Endodermal cell (in vitro differentiated cells): ENCODE measurements at regions not wholly inside any gene's neighbourhood (a gene's known extent, or its start where the extent isn't known, plus 50 kb on each side); places are given as distances from the start of the nearest gene placed in this dataset.

ENCODE experiments used
- DNase-seq: peaks from one replicate; pipeline ENCODE4 v3.0.0-alpha.2; 2017
- H3K27ac ChIP-seq: 2 replicates; pipeline ENCODE4 v1.5.1; 2013; ENCODE audit warnings: mild to moderate bottlenecking, low read depth, low read length, moderate library complexity
- H3K27me3 ChIP-seq: 2 replicates; pipeline ENCODE4 v1.6.1; 2013; ENCODE audit warnings: mild to moderate bottlenecking, low read length, moderate library complexity; ENCODE audit not compliant: insufficient read depth, control insufficient read depth, poor library complexity, severe bottlenecking
- H3K36me3 ChIP-seq: 2 replicates; pipeline ENCODE4 v1.7.0; 2013; ENCODE audit warnings: mild to moderate bottlenecking, low read length, moderate library complexity; ENCODE audit not compliant: control insufficient read depth, insufficient read depth
- H3K4me1 ChIP-seq: one replicate; pipeline ENCODE4 v1.7.0; 2013; ENCODE audit warnings: low read length; ENCODE audit not compliant: control insufficient read depth, insufficient read depth
- H3K4me3 ChIP-seq: 2 replicates; pipeline ENCODE4 v1.5.1; 2013; ENCODE audit warnings: mild to moderate bottlenecking, low read length, moderate library complexity
- H3K9ac ChIP-seq: 2 replicates; pipeline ENCODE4 v1.6.1; 2013; ENCODE audit warnings: mild to moderate bottlenecking, low read length, moderate library complexity; ENCODE audit not compliant: poor library complexity, severe bottlenecking; ENCODE audit errors: extremely low read depth
- H3K9me3 ChIP-seq: 2 replicates; pipeline ENCODE4 v1.6.1; 2013; ENCODE audit warnings: mild to moderate bottlenecking, low read length, moderate library complexity; ENCODE audit not compliant: control insufficient read depth
- H3K27ac Mint-ChIP-seq: 2 replicates; pipeline ENCODE4 v1.8.0; 2020; ENCODE audit warnings: mixed read lengths
- H3K27me3 Mint-ChIP-seq: 2 replicates; pipeline ENCODE4 v1.8.0; 2021; ENCODE audit warnings: mild to moderate bottlenecking, mixed read lengths; ENCODE audit not compliant: insufficient read depth
- H3K36me3 Mint-ChIP-seq: 2 replicates; pipeline ENCODE4 v1.8.0; 2020; ENCODE audit warnings: low read depth, mixed read lengths
- H3K4me1 Mint-ChIP-seq: 2 replicates; pipeline ENCODE4 v1.8.0; 2020; ENCODE audit warnings: mixed read lengths
- H3K4me3 Mint-ChIP-seq: 2 replicates; pipeline ENCODE4 v1.8.0; 2020; ENCODE audit warnings: mild to moderate bottlenecking, moderate library complexity, mixed read lengths
- H3K9me3 Mint-ChIP-seq: 2 replicates; pipeline ENCODE4 v1.8.0; 2020; ENCODE audit warnings: mild to moderate bottlenecking, mixed read lengths
- CTCF ChIP-seq: fragments of 200-600 bp; sonication (generic); conservative IDR thresholded peaks from 2 replicates; pipeline ENCODE4 v1.5.0; 2021; ENCODE audit warnings: antibody characterized with exemption, mild to moderate bottlenecking
- WGBS, 2 experiments: methylation state at CpG; one replicate each; pipeline versions ENCODE4 v1.1.5 to v1.1.7; 2013; ENCODE audit warnings: missing lambda C conversion rate in 2 of 2, mixed read lengths in 1 of 2; ENCODE audit not compliant: insufficient coverage in 1 of 2, insufficient read length in 1 of 2; 5-methylcytosine and 5-hydroxymethylcytosine counted together

DNA sequence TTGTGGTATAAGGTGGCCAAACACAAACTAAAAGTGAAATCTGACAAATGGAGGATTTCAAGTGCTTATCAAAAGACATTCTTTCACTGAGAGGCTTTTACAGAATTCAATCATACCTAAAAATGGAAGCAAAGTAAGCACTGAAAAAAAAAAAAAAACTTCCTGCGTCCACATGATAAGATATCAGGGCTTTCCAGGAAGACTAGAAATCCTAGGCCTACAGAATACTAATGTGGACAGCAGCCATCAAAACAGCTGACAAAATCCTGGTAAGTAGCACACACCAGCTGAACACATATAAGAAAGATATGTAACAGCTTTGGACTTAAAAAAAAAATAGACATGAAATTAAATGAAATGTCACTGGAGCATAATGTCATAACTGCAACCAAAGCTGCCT lies 178.2 kb downstream of the SUCLG1 start:
- peaks cover 4% of the 10 kb centered on the region for H3K4me1 Mint-ChIP-seq
- Histone ChIP-seq H3K4me3 (no peak overlapping the region), H3K9ac (no peak overlapping the region), H3K4me1 (no peaks in the 10 kb centered on the region), H3K27ac (no peak overlapping the region), H3K36me3 (no peaks in the 10 kb centered on the region), H3K9me3 (no peaks in the 10 kb centered on the region), H3K27me3 (no peaks in the 10 kb centered on the region)
- no peak for TF ChIP-seq CTCF
- WGBS, 2 experiments = 82% methylated on average over 1 of the region's 1 CpG; no CpG with 5 or more reads in 1 of the 2 experiments
- H3K4me3 Mint-ChIP-seq = no peak overlapping the region
- no peak for DNase-seq
- H3K36me3 Mint-ChIP-seq = no peaks in the 10 kb centered on the region
- H3K27ac Mint-ChIP-seq = no peak overlapping the region
- no peaks in the 10 kb centered on the region for H3K9me3 Mint-ChIP-seq
- H3K27me3 Mint-ChIP-seq = no peaks in the 10 kb centered on the region

DNA sequence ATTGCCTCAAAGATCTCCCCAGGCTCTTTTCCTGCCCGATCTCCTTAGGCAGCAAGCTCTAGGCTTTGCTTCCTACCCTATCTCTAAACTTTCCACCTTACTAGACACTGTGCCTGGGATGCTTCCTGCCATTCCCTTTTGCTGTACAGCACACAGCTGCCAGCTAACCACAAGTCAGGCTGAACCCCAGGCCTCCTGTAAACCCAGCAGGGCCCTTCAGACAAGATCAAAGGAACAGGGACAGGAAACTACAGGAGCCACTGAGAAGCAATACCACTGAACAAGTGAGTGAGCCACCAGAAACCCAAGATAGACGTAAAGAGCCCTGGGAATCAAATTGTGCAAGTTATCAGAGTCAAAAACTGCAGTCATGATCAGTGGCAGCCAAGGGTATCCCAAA lies 180.7 kb downstream of the SUCLG1 start:
- Mint-ChIP-seq H3K4me1 (peaks cover under 1% of the 10 kb centered on the region), H3K9me3 (no peaks in the 10 kb centered on the region), H3K4me3 (no peak overlapping the region), H3K36me3 (no peaks in the 10 kb centered on the region), H3K27me3 (no peaks in the 10 kb centered on the region), H3K27ac (no peak overlapping the region)
- WGBS, 2 experiments = 71 to 89% methylated on average over 1 to 2 of the region's 2 CpGs
- no peak for TF ChIP-seq CTCF
- Histone ChIP-seq H3K27ac (no peak overlapping the region), H3K9ac (no peak overlapping the region), H3K36me3 (no peaks in the 10 kb centered on the region), H3K4me3 (no peak overlapping the region), H3K27me3 (no peaks in the 10 kb centered on the region), H3K4me1 (no peaks in the 10 kb centered on the region), H3K9me3 (no peaks in the 10 kb centered on the region)
- no peak for DNase-seq

GRCh38 chr2:84276590-84277255 lies 182.4 kb downstream of the SUCLG1 start:
- no peak overlapping the region for H3K4me3 Mint-ChIP-seq
- no peak overlapping the region for H3K27ac ChIP-seq
- no peak overlapping the region for H3K27ac Mint-ChIP-seq
- no peak for TF ChIP-seq CTCF
- H3K9ac ChIP-seq = no peak overlapping the region
- H3K27me3 ChIP-seq = no peaks in the 10 kb centered on the region
- H3K4me3 ChIP-seq = no peak overlapping the region
- H3K9me3 ChIP-seq = no peaks in the 10 kb centered on the region
- no peaks in the 10 kb centered on the region for H3K9me3 Mint-ChIP-seq
- no peaks in the 10 kb centered on the region for H3K36me3 Mint-ChIP-seq
- no peaks in the 10 kb centered on the region for H3K27me3 Mint-ChIP-seq
- no peaks in the 10 kb centered on the region for H3K4me1 Mint-ChIP-seq
- no peaks in the 10 kb centered on the region for H3K4me1 ChIP-seq
- H3K36me3 ChIP-seq = no peaks in the 10 kb centered on the region
- no peak for DNase-seq
